ENCODE measurements at regions not wholly inside any gene's neighbourhood (a gene's known extent, or its start where the extent isn't known, plus 50 kb on each side); places are given as distances from the start of the nearest gene placed in this dataset.

DNA sequence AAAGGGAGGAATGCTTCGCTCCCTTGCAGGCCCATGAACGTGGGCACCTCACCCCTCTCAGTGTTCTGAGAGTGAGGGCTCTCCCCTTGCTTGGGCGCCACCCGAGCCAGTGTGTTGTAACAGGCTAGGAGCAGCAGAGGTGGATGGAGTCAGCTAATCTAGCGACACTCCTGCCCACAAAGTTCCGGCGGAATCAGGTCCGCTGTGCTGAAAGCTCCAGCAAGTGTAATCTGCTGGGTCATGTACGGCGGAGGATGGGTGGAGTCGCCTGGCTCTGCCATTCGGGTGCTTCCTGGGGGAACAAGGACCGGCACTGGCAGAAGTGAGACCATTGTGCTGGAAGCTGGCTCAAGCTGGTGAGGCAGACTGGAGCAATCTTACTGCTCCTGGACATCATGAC, 1310.1 kb downstream of the EPHA7 start:
- TF ChIP-seq, protein P1, sequence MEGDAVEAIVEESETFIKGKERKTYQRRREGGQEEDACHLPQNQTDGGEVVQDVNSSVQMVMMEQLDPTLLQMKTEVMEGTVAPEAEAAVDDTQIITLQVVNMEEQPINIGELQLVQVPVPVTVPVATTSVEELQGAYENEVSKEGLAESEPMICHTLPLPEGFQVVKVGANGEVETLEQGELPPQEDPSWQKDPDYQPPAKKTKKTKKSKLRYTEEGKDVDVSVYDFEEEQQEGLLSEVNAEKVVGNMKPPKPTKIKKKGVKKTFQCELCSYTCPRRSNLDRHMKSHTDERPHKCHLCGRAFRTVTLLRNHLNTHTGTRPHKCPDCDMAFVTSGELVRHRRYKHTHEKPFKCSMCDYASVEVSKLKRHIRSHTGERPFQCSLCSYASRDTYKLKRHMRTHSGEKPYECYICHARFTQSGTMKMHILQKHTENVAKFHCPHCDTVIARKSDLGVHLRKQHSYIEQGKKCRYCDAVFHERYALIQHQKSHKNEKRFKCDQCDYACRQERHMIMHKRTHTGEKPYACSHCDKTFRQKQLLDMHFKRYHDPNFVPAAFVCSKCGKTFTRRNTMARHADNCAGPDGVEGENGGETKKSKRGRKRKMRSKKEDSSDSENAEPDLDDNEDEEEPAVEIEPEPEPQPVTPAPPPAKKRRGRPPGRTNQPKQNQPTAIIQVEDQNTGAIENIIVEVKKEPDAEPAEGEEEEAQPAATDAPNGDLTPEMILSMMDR (optimal IDR thresholded peaks at IDR 0.05 in 1 of 3, IDR thresholded peaks at IDR 0.05 in 1 of 3, conservative IDR thresholded peaks at IDR 0.05 in 1 of 3; ENCODE audit: extremely low read depth in 1 of 3, insufficient read depth in 2 of 3, low read length in 3 of 3), result no peak
- no peak for TF ChIP-seq EZH2 (IDR thresholded peaks at IDR 0.05; ENCODE audit: low read length)

Measured in keratinocyte (primary cell).